NOMO-1 treated with dmso at 0.1 percent for 144 hours (cell line): ENCODE measurements at regions not wholly inside any gene's neighbourhood (a gene's known extent, or its start where the extent isn't known, plus 50 kb on each side); places are given as distances from the start of the nearest gene placed in this dataset.

ENCODE experiments used
- DNase-seq: peaks from one replicate; lab custom pipeline; 2025; ENCODE audit not compliant: unreplicated experiment; lab: John Stamatoyannopoulos, UW

- DNase-seq: no peak
Observed at GRCh38 chr16:50884066-50884860, 142.4 kb downstream of the CYLD start.

GRCh38 chr16:50881956-50882355 is 140.1 kb downstream of the CYLD start:
- DNase-seq: no peak

GRCh38 chr16:50881331-50881830 is 139.5 kb downstream of the CYLD start:
- DNase-seq: no peak

- no peak for DNase-seq
Observed at GRCh38 chr16:50880926-50881325, 139.0 kb downstream of the CYLD start.

GRCh38 chr16:50879873-50880695 is 138.2 kb downstream of the CYLD start:
- DNase-seq: no peak

GRCh38 chr16:50878966-50879615 is 137.2 kb downstream of the CYLD start:
- DNase-seq: no peak

- no peak for DNase-seq
Observed at GRCh38 chr16:50878536-50878935, 136.7 kb downstream of the CYLD start.

GRCh38 chr16:50876263-50876662 is 134.4 kb downstream of the CYLD start:
- no peak for DNase-seq

- DNase-seq: no peak
Observed at GRCh38 chr16:50868577-50868976, 126.7 kb downstream of the CYLD start.

GRCh38 chr16:50866806-50867205 is 124.9 kb downstream of the CYLD start:
- no peak for DNase-seq

GRCh38 chr16:50864386-50864785 is 122.5 kb downstream of the CYLD start:
- no peak for DNase-seq

GRCh38 chr16:50863644-50864144 is 121.8 kb downstream of the CYLD start:
- no peak for DNase-seq

- DNase-seq: no peak
Observed at GRCh38 chr16:50862818-50863643, 121.1 kb downstream of the CYLD start.

GRCh38 chr16:50861970-50862411 is 120.1 kb downstream of the CYLD start:
- no peak for DNase-seq

- no peak for DNase-seq
Observed at GRCh38 chr16:50861451-50861850, 119.6 kb downstream of the CYLD start.

GRCh38 chr16:50859628-50860360 is 117.9 kb downstream of the CYLD start:
- DNase-seq: no peak

- DNase-seq: no peak
Observed at GRCh38 chr16:50858877-50859627, 117.2 kb downstream of the CYLD start.

- no peak for DNase-seq
Observed at GRCh38 chr16:50858376-50858775, 116.5 kb downstream of the CYLD start.

GRCh38 chr16:50857881-50858280 is 116.0 kb downstream of the CYLD start:
- DNase-seq: no peak
